Fibroblast of the aortic adventitia (primary cell): ENCODE measurements at regions not wholly inside any gene's neighbourhood (a gene's known extent, or its start where the extent isn't known, plus 50 kb on each side); places are given as distances from the start of the nearest gene placed in this dataset.
A peak's percentile ranks its signal among the peaks of the same experiment; 100 is the strongest.

Source experiments
- DNase-seq: peaks from one replicate; pipeline ENCODE4 v3.0.0-alpha.2; 2010; ENCODE audit warnings: low read depth
- H3K4me3 ChIP-seq: 2 replicates; pipeline ENCODE4 v1.5.1; 2011; ENCODE audit warnings: low read depth, mild to moderate bottlenecking, control low read depth, low read length, moderate library complexity
- TF ChIP-seq, protein P1 (sequence below): IDR thresholded peaks from 2 replicates; pipeline ENCODE4 v1.5.1; 2011; ENCODE audit warnings: mild to moderate bottlenecking, low read length, control low read depth, inconsistent platforms; ENCODE audit not compliant: insufficient read depth

DNA sequence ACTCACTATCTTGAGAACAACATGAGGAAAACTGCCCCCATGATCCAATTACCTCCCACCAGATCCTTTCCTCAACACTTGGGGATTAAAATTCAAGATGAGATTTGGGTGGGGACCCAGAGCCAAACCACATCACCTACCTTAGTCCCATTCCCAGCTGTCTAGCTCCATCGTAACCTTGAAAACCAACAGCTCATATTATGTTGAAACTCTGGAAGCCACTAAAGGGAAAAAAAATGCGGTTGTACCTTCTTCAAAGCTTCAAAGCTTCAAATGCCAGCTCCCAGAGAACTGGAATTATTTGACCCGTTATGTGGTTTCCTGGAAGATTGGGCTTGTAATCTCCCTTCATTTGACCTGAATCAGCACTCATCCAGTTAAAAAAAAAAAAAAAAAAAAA lies 223.1 kb upstream of the GPC6 start:
- TF ChIP-seq, protein P1, sequence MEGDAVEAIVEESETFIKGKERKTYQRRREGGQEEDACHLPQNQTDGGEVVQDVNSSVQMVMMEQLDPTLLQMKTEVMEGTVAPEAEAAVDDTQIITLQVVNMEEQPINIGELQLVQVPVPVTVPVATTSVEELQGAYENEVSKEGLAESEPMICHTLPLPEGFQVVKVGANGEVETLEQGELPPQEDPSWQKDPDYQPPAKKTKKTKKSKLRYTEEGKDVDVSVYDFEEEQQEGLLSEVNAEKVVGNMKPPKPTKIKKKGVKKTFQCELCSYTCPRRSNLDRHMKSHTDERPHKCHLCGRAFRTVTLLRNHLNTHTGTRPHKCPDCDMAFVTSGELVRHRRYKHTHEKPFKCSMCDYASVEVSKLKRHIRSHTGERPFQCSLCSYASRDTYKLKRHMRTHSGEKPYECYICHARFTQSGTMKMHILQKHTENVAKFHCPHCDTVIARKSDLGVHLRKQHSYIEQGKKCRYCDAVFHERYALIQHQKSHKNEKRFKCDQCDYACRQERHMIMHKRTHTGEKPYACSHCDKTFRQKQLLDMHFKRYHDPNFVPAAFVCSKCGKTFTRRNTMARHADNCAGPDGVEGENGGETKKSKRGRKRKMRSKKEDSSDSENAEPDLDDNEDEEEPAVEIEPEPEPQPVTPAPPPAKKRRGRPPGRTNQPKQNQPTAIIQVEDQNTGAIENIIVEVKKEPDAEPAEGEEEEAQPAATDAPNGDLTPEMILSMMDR: no peak
- DNase-seq: no peak
- H3K4me3 ChIP-seq: no peak overlapping the region

DNA sequence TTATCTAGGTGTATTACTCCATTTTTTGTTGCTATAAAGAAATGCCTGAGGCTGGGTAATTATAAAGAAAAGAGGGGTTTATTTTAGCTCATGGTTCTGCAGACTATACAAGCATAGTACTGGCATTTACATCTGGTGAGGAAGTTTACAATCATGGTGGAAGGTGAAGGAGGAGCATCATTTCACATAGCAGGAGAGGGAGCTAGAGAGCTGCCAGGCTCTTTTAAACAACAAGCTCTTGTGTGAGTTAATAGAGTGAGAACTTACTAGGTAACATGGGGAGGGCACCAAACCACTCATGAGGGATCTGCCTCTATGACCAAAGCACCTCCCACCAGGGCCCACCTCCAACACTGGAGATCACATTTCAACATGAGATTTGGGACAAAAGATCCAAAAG lies 221.7 kb upstream of the GPC6 start:
- no peak overlapping the region for H3K4me3 ChIP-seq
- DNase-seq: peak; percentile 37
- TF ChIP-seq, protein P1: peak; percentile 29

DNA sequence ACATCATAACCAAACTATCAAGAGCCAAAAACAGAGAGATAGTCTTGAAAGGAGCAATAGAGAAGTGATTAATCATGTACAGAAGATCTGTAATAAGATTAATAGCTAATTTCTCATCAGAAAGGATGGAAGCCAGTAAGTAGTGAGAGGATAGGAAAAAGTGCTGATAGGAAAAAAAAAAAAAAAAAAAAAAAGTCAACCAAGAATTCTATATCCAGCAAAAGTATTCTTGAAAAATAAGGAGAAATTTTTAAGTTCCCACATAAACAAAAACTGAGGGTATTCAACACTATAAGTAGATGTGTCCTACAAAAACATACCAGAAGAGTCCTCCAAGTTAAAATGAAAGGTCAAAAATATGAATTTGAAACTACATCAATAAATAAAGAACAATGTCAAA lies 218.7 kb upstream of the GPC6 start:
- H3K4me3 ChIP-seq: no peak overlapping the region
- no peak for DNase-seq
- TF ChIP-seq, protein P1: no peak

DNA sequence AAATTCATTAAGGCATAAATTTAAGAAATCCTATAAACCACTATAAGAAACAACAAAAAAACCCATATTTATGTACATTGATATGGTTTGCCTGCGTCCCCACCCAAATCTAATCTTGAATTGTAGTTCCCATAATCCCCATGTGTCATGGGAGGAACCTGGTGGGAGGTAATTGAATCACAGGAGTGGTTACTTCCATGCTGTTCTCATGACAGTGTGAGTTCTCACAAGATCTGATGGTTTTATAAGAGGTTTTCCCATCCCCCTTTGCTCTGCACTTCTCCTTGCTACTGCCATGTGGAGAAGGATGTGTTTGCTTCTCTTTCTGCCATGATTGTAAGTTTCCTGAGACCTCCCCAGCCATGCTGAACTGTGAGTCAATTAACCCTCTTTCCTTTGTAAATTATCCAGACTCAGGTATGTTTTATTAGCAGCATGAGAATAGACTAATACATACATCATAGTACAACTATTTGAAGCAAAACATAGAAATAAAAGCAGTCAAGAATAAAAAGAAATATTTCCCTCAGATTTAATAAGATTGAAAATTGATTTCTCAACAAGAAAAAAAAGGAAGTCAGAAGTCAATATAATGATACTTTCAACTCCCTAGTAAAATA lies 209.0 kb upstream of the GPC6 start:
- TF ChIP-seq, protein P1: no peak

DNA sequence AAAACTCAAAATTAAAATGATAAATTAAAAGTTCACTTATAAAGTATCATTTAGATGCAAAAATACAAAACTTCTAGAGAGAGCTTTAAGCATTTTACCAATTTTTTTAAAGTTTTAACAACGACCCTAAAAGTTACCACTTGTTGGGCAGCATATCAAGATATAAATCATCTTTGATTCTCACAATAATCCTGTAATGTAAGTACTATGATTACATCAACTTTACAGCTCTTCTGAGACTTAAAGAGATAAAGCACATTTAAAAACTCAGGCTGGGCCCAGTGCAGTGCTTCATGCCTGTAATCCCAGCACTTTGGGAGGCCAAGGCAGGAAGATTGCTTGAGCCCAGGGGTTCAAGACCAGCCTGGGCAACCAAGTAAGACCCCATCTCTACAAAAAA lies 202.7 kb upstream of the GPC6 start:
- DNase-seq: no peak
- TF ChIP-seq, protein P1: no peak
- no peak overlapping the region for H3K4me3 ChIP-seq

More for the DNA sequence above, 209.0 kb upstream of the GPC6 start:
- DNase-seq: no peak
- H3K4me3 ChIP-seq: no peak overlapping the region

DNA sequence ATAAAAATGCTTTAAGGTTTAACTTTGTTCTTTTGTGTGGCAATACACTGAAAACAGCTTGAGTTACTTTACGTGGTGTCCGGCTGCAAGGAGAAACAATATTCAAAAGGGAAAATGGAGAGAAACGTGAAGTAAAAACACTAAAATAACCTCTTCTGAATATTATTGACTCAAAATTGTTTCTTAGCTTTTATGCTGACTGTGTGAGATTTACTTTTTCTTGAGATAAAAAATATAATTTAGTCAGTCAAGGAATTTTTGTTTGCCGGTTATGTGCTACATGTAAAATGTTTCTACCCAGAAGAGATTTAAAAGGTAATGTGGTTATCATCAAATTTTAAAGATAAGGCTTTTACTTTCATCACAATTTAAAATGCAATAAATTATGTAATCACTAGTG lies 200.6 kb upstream of the GPC6 start:
- no peak for DNase-seq
- H3K4me3 ChIP-seq: no peak overlapping the region
- TF ChIP-seq, protein P1: no peak

DNA sequence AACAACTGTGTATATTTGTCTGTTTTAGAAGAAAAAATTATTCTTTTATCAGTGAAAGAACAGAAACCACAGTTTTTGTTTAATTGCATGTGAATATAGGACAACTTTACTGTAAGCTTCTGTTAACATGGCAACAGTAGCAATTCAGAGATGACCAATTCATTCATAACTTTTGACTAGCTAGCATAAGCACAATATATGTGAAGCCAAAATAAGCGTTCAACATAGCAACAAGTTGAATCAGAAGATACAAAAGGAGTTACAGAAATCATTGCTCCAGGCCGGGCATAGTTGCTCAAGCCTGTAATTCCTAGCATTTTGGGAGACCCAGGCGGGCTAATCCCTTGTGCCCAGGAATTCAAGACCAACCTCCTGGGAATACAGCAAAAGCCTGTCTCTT lies 197.1 kb upstream of the GPC6 start:
- peak; percentile 74 for DNase-seq
- TF ChIP-seq, protein P1: no peak
- no peak overlapping the region for H3K4me3 ChIP-seq
